ENCODE measurements at regions not wholly inside any gene's neighbourhood (a gene's known extent, or its start where the extent isn't known, plus 50 kb on each side); places are given as distances from the start of the nearest gene placed in this dataset.

DNA sequence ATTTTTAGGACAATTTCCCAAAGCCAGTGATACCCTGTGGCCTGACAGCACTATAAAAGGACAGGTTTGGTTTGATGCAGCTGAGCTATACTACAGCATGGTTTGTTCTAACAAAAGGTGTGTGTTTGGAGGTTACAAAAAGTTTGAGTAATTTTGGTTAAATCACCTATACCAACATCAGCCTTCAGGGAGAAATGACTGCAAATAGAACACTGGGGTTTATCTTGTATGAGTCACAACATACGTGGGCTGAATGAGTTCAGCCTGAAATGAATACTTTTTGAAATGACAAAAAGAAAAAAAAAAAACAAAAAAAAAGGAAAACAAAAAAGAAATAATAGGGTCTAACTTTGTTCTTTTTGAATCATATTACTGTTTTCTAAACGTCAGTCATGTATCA lies 345.7 kb downstream of the CNTN3 start:
- H3K9me3 ChIP-seq = no peaks in the 10 kb centered on the region
- intact Hi-C loops (cut with DNase I) = loop anchor here in 1 of 2 donors (5.0 kb wide), 2 partner anchors 904 to 1374 kb away; no protein-coding TSS in a partner anchor
- no peaks in the 10 kb centered on the region for H3K27me3 ChIP-seq (ENCODE audit: insufficient read depth in 3 of 3, low read length in 2 of 3)
- no peak overlapping the region for H3K4me3 ChIP-seq
- no peak overlapping the region for H3K27ac ChIP-seq
- TF ChIP-seq, protein P1, sequence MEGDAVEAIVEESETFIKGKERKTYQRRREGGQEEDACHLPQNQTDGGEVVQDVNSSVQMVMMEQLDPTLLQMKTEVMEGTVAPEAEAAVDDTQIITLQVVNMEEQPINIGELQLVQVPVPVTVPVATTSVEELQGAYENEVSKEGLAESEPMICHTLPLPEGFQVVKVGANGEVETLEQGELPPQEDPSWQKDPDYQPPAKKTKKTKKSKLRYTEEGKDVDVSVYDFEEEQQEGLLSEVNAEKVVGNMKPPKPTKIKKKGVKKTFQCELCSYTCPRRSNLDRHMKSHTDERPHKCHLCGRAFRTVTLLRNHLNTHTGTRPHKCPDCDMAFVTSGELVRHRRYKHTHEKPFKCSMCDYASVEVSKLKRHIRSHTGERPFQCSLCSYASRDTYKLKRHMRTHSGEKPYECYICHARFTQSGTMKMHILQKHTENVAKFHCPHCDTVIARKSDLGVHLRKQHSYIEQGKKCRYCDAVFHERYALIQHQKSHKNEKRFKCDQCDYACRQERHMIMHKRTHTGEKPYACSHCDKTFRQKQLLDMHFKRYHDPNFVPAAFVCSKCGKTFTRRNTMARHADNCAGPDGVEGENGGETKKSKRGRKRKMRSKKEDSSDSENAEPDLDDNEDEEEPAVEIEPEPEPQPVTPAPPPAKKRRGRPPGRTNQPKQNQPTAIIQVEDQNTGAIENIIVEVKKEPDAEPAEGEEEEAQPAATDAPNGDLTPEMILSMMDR (IDR thresholded peaks at IDR 0.05) = no peak
- H3K4me1 ChIP-seq = no peaks in the 10 kb centered on the region
- no peaks in the 10 kb centered on the region for H3K36me3 ChIP-seq (ENCODE audit: insufficient read depth in 1 of 2, low read depth in 1 of 2)
- ATAC-seq (no peak), DNase-seq (no peak)
- WGBS, 3 donors = 63 to 79% (median 72%) methylated on average over 2 of the region's 2 CpGs

DNA sequence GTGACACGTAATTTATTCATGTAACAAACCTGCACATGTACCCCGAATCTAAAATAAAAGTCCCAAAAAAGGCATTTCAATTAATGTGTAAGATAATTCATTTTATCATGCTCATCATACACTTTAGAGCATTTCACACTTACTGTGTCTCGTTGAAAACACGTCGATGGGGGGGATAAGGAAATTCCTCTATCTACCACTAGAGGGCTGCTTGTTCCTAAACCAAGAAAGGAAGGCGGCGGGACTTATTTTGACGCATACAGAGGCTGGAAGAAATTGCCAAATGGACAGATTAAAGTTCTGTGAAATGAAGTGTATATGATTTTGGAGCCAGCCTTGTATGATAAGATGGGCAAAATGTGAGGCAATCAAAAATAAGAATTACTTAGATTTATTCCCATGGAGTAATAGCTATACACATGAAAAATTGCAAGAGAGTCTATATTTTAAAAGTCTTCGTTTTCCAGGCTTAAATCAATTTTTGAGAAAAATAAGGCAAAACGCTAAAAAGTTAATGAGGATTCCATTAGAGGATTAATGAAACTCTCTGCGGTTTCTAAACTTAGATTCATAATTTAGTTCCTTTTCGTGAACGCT lies 346.8 kb downstream of the CNTN3 start:
- H3K4me3 ChIP-seq = no peak overlapping the region
- DNase-seq (no peak), ATAC-seq (no peak)
- 35 to 39% (median 35%) methylated on average over 13 of the region's 13 CpGs for WGBS, 3 donors
- intact Hi-C loops (cut with DNase I) = loop anchor here in 1 of 2 donors (5.0 kb wide), 2 partner anchors 905 to 1375 kb away; no protein-coding TSS in a partner anchor
- H3K4me1 ChIP-seq = no peaks in the 10 kb centered on the region
- H3K36me3 ChIP-seq (ENCODE audit: insufficient read depth in 1 of 2, low read depth in 1 of 2) = no peaks in the 10 kb centered on the region
- no peaks in the 10 kb centered on the region for H3K9me3 ChIP-seq
- H3K27ac ChIP-seq = no peak overlapping the region
- no peaks in the 10 kb centered on the region for H3K27me3 ChIP-seq (ENCODE audit: insufficient read depth in 3 of 3, low read length in 2 of 3)
- TF ChIP-seq, protein P1 (IDR thresholded peaks at IDR 0.05) = peak; percentile 60

DNA sequence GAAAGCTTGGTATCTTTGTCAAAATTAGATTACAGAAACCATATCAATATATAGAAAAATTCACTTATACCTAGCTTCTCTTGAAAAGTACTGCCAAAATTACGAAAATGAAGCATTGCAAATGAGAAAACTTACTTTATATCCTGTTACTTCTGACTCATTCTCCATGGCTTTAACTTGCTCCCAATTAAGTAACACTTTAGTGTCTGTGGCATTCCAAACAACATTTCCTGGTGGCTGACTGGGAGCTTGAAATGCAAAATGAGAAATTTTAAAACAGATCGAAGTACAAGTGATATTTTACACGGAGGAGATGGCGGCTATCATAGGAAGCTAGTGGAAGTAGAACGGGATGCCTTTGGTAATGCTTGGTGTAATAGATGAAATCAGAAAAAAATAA lies 347.3 kb downstream of the CNTN3 start:
- Histone ChIP-seq H3K27ac (no peak overlapping the region), H3K4me3 (no peak overlapping the region), H3K4me1 (no peaks in the 10 kb centered on the region), H3K9me3 (no peaks in the 10 kb centered on the region), H3K27me3 (ENCODE audit: insufficient read depth in 3 of 3, low read length in 2 of 3) (no peaks in the 10 kb centered on the region), H3K36me3 (ENCODE audit: insufficient read depth in 1 of 2, low read depth in 1 of 2) (no peaks in the 10 kb centered on the region)
- DNase-seq = no peak
- WGBS, 3 donors = 62 to 64% (median 62%) methylated on average over 5 of the region's 5 CpGs
- intact Hi-C loops (cut with DNase I) = loop anchor here in 1 of 2 donors (5.0 kb wide), 2 partner anchors 905 to 1375 kb away; no protein-coding TSS in a partner anchor
- ATAC-seq = no peak
- TF ChIP-seq, protein P1 (IDR thresholded peaks at IDR 0.05) = no peak

DNA sequence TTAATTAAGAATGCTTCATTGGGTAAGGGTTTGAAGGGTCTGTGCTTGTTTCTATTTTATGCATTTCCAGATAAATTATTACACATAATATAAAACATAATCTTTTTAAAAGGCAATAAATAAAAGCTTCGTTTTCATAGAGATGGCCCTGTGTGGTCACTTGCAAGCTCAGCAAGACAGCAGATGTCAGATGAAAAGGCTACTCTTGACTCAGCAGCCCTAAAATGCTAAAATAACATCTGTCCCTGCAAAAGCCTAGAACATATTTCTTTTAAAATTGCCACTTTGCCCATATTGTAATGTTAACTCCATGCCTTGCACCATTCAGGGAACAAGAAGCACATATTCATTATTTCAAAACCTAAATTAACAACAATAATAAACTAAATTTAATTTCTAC lies 349.4 kb downstream of the CNTN3 start:
- intact Hi-C loops (cut with DNase I) = loop anchor here in 1 of 2 donors (5.0 kb wide), 2 partner anchors 907 to 1377 kb away; no protein-coding TSS in a partner anchor
- Histone ChIP-seq H3K36me3 (ENCODE audit: insufficient read depth in 1 of 2, low read depth in 1 of 2) (no peaks in the 10 kb centered on the region), H3K9me3 (no peaks in the 10 kb centered on the region), H3K4me1 (no peaks in the 10 kb centered on the region), H3K27me3 (ENCODE audit: insufficient read depth in 3 of 3, low read length in 2 of 3) (no peaks in the 10 kb centered on the region), H3K4me3 (no peak overlapping the region), H3K27ac (no peak overlapping the region)
- ATAC-seq (no peak), DNase-seq (no peak)
- TF ChIP-seq, protein P1 (IDR thresholded peaks at IDR 0.05) = no peak
- 28 to 39% (median 29%) methylated on average over 1 of the region's 1 CpG for whole genome bisulfite sequencing, 3 donors

DNA sequence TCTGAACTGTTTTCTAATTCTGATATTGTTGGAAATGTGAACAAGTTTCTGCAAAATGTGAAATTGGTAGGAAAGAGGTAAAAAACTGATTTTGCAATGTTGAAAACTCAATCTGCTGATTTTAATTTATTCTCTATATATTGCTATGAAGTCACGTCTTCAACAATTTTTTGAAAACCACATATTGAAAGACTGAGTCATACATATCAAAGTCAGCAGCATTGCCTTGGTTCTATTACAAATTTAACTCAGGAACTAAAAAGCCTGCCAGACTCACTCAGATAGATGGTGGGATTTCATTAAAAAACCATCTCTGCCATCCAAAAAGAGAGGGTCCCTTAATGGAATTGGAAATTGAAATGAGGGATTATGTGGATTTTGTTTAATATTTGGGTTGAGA lies 351.4 kb downstream of the CNTN3 start:
- Histone ChIP-seq H3K27ac (no peak overlapping the region), H3K9me3 (no peaks in the 10 kb centered on the region), H3K36me3 (ENCODE audit: insufficient read depth in 1 of 2, low read depth in 1 of 2) (no peaks in the 10 kb centered on the region), H3K27me3 (ENCODE audit: insufficient read depth in 3 of 3, low read length in 2 of 3) (no peaks in the 10 kb centered on the region), H3K4me3 (no peak overlapping the region), H3K4me1 (no peaks in the 10 kb centered on the region)
- 65 to 73% (median 72%) methylated on average over 1 of the region's 1 CpG for WGBS, 3 donors
- TF ChIP-seq, protein P1 (IDR thresholded peaks at IDR 0.05) = no peak
- DNase-seq (no peak), ATAC-seq (no peak)
- intact Hi-C loops (cut with DNase I) = no loop called here

Data from psoas muscle (tissue), 7 donors.